Retinal pigment epithelial cell (primary cell): ENCODE measurements at regions not wholly inside any gene's neighbourhood (a gene's known extent, or its start where the extent isn't known, plus 50 kb on each side); places are given as distances from the start of the nearest gene placed in this dataset.

Experiments used
- DNase-seq: peaks from one replicate; pipeline ENCODE4 v3.0.0-alpha.2; 2010; ENCODE audit warnings: low read depth
- H3K4me3 ChIP-seq: 2 replicates; pipeline ENCODE4 v1.5.1; 2011; ENCODE audit warnings: mild to moderate bottlenecking, low read length, control low read depth, moderate library complexity
- CTCF ChIP-seq: conservative IDR thresholded peaks from 2 replicates; pipeline ENCODE4 v1.5.1; 2011; ENCODE audit warnings: low read depth, low read length, control low read depth, inconsistent platforms

- no peak overlapping the region for H3K4me3 ChIP-seq
- TF ChIP-seq CTCF, result no peak
- DNase-seq, result no peak
Measured at GRCh38 chr3:36309092-36309491, 71.2 kb upstream of the STAC start.

- H3K4me3 ChIP-seq, result no peak overlapping the region
- no peak for TF ChIP-seq CTCF
- DNase-seq, result no peak
Measured at GRCh38 chr3:36312351-36312750, 68.0 kb upstream of the STAC start.

- DNase-seq, result no peak
Measured at GRCh38 chr3:36317915-36318314, 62.4 kb upstream of the STAC start.

GRCh38 chr3:36318621-36319200 is 61.6 kb upstream of the STAC start:
- TF ChIP-seq CTCF, result no peak
- H3K4me3 ChIP-seq, result no peak overlapping the region
- no peak for DNase-seq

More at GRCh38 chr3:36317915-36318314, 62.4 kb upstream of the STAC start:
- no peak for TF ChIP-seq CTCF
- no peak overlapping the region for H3K4me3 ChIP-seq

- H3K4me3 ChIP-seq, result no peak overlapping the region
- no peak for TF ChIP-seq CTCF
- DNase-seq, result no peak
Measured at GRCh38 chr3:36319680-36320079, 60.6 kb upstream of the STAC start.
